ENCODE measurements at regions not wholly inside any gene's neighbourhood (a gene's known extent, or its start where the extent isn't known, plus 50 kb on each side); places are given as distances from the start of the nearest gene placed in this dataset.
"Not testable (repeated sequence)": the region's sequence is repeated elsewhere in the genome, so short reads cannot be mapped to it uniquely, and the experiment has no call there.

GRCh38 chr2:106249157-106249828 lies 55.2 kb upstream of the UXS1 start:
- DNase-seq (ENCODE audit: low read depth, low spot score); H3K9me2 ChIP-seq (ENCODE audit: insufficient read depth); H3K4me3 ChIP-seq (replicated peaks in 1 of 2; ENCODE audit: low read depth in 1 of 2, low read length in 2 of 2); BruUV-seq (replicated peaks); H3K9ac ChIP-seq (ENCODE audit: low read length); H2AFZ ChIP-seq (ENCODE audit: low read depth, low read length, poor library complexity, severe bottlenecking); H3K79me2 ChIP-seq (ENCODE audit: insufficient read depth, low read length); H3K4me2 ChIP-seq (ENCODE audit: low read length); POLR2A ChIA-PET; H3K27ac ChIP-seq (ENCODE audit: low read depth, low read length); H3K9me3 ChIP-seq (ENCODE audit: control insufficient read depth in 1 of 2, insufficient read depth in 1 of 2, low read depth in 1 of 2, low read length in 2 of 2); H3K27me3 ChIP-seq (ENCODE audit: insufficient read depth, low read length); ATAC-seq; H4K20me1 ChIP-seq (ENCODE audit: insufficient read depth); H3K36me3 ChIP-seq (ENCODE audit: control insufficient read depth in 1 of 2, insufficient read depth in 2 of 2, low read length in 2 of 2); H3K4me1 ChIP-seq (ENCODE audit: control insufficient read depth in 1 of 2, insufficient read depth in 2 of 2, low read length in 2 of 2); CTCF ChIA-PET: not testable (repeated sequence)
- RAD21 ChIA-PET (ENCODE audit: low non-redundant PET in 1 of 2, low total read pairs in 2 of 2, uncharacterized antibody in 2 of 2, unreplicated experiment in 2 of 2) = interaction anchor here in 1 of 2 experiments (0.6 kb wide), 1 partner anchor 324 kb away, joined by 3 read pairs; no protein-coding TSS in a partner anchor
- intact Hi-C loops (cut with micrococcal nuclease) = loop anchor here (5.0 kb wide), 1 partner anchor 293 kb away; no protein-coding TSS in a partner anchor

- H3K4me3 ChIP-seq (replicated peaks in 1 of 2; ENCODE audit: low read depth in 1 of 2, low read length in 2 of 2); POLR2A ChIA-PET; H4K20me1 ChIP-seq (ENCODE audit: insufficient read depth); H3K4me2 ChIP-seq (ENCODE audit: low read length); H3K9ac ChIP-seq (ENCODE audit: low read length); H3K27ac ChIP-seq (ENCODE audit: low read depth, low read length); H3K9me3 ChIP-seq (ENCODE audit: control insufficient read depth in 1 of 2, insufficient read depth in 1 of 2, low read depth in 1 of 2, low read length in 2 of 2); H2AFZ ChIP-seq (ENCODE audit: low read depth, low read length, poor library complexity, severe bottlenecking); BruUV-seq (replicated peaks); H3K36me3 ChIP-seq (ENCODE audit: control insufficient read depth in 1 of 2, insufficient read depth in 2 of 2, low read length in 2 of 2); H3K79me2 ChIP-seq (ENCODE audit: insufficient read depth, low read length); H3K9me2 ChIP-seq (ENCODE audit: insufficient read depth); DNase-seq (ENCODE audit: low read depth, low spot score); H3K4me1 ChIP-seq (ENCODE audit: control insufficient read depth in 1 of 2, insufficient read depth in 2 of 2, low read length in 2 of 2); H3K27me3 ChIP-seq (ENCODE audit: insufficient read depth, low read length): not testable (repeated sequence)
- ATAC-seq = peak; percentile 96
- ChIA-PET CTCF (interaction anchor here (0.8 kb wide), 1 partner anchor 334 kb away, joined by 3 read pairs; no protein-coding TSS in a partner anchor), RAD21 (ENCODE audit: low non-redundant PET in 1 of 2, low total read pairs in 2 of 2, uncharacterized antibody in 2 of 2, unreplicated experiment in 2 of 2) (interaction anchor here in 1 of 2 experiments (0.6 kb wide), 1 partner anchor 324 kb away, joined by 3 read pairs; no protein-coding TSS in a partner anchor)
- TF ChIP-seq CTCF (IDR thresholded peaks at IDR 0.05 in 2 of 3, conservative IDR thresholded peaks at IDR 0.05 in 1 of 3; ENCODE audit: borderline replicate concordance in 1 of 3, insufficient read depth in 1 of 3, low read depth in 2 of 3, low read length in 2 of 3) = peak in 2 of 3 experiments; percentile 10 to 20; a peak in 2 of 6 replicates
- peak; percentile 27 for TF ChIP-seq RAD21 (IDR thresholded peaks at IDR 0.05; ENCODE audit: low read depth)
- intact Hi-C loops (cut with micrococcal nuclease) = loop anchor here (5.0 kb wide), 1 partner anchor 294 kb away; no protein-coding TSS in a partner anchor
Measured at GRCh38 chr2:106248548-106249151, 54.5 kb upstream of the UXS1 start.
